H9 (cell line): ENCODE measurements at regions not wholly inside any gene's neighbourhood (a gene's known extent, or its start where the extent isn't known, plus 50 kb on each side); places are given as distances from the start of the nearest gene placed in this dataset.

ENCODE experiments used
- DNase-seq: peaks from one replicate; pipeline ENCODE4 v3.0.0-alpha.2; 2017
- H2AFZ ChIP-seq: one replicate; pipeline ENCODE4 v1.6.1; 2013; ENCODE audit warnings: mild to moderate bottlenecking, low read length, control low read depth, moderate library complexity
- H2AK5ac ChIP-seq: 2 replicates; pipeline ENCODE4 v1.6.1; 2013; ENCODE audit warnings: low read length, control low read depth, mixed read lengths; ENCODE audit not compliant: insufficient read length
- H2BK120ac ChIP-seq: one replicate; pipeline ENCODE4 v1.6.1; 2013; ENCODE audit warnings: low read depth, mild to moderate bottlenecking, low read length, control low read depth, inconsistent platforms; ENCODE audit not compliant: poor library complexity, severe bottlenecking
- H2BK12ac ChIP-seq: 2 replicates; pipeline ENCODE4 v1.6.1; 2013; ENCODE audit warnings: low read length, control low read depth, mixed read lengths, low read depth; ENCODE audit not compliant: insufficient read length
- H2BK15ac ChIP-seq: 2 replicates; pipeline ENCODE4 v1.6.1; 2013; ENCODE audit warnings: low read depth, low read length, control low read depth
- H2BK20ac ChIP-seq: one replicate; pipeline ENCODE4 v1.6.1; 2013; ENCODE audit warnings: low read depth, mild to moderate bottlenecking, low read length, control low read depth, inconsistent platforms; ENCODE audit not compliant: poor library complexity, severe bottlenecking
- H2BK5ac ChIP-seq: 2 replicates; pipeline ENCODE4 v1.6.1; 2013; ENCODE audit warnings: low read length, control low read depth, mixed read lengths; ENCODE audit not compliant: insufficient read length
- H3K14ac ChIP-seq: 2 replicates; pipeline ENCODE4 v1.6.1; 2013; ENCODE audit warnings: low read length, control low read depth; ENCODE audit not compliant: insufficient read depth
- H3K18ac ChIP-seq: 2 replicates; pipeline ENCODE4 v1.6.1; 2013; ENCODE audit warnings: low read depth, mild to moderate bottlenecking, mixed read lengths, low read length, control low read depth; ENCODE audit not compliant: insufficient read length
- H3K23ac ChIP-seq: 2 replicates; pipeline ENCODE4 v1.6.1; 2013; ENCODE audit warnings: low read length, control low read depth, mixed read lengths, low read depth; ENCODE audit not compliant: insufficient read length
- H3K23me2 ChIP-seq: 2 replicates; pipeline ENCODE4 v1.6.1; 2013; ENCODE audit warnings: low read depth, mild to moderate bottlenecking, mixed read lengths, low read length, control low read depth; ENCODE audit not compliant: insufficient read length, poor library complexity, severe bottlenecking
- H3K27ac ChIP-seq: 2 replicates; pipeline ENCODE4 v1.5.1; 2013; ENCODE audit warnings: low read length, control low read depth, mixed read lengths, low read depth; ENCODE audit not compliant: insufficient read length
- H3K27me3 ChIP-seq: 2 replicates; pipeline ENCODE4 v1.6.1; 2013; ENCODE audit warnings: low read length, control low read depth, inconsistent platforms; ENCODE audit not compliant: insufficient read depth
- H3K4ac ChIP-seq: 2 replicates; pipeline ENCODE4 v1.6.1; 2013; ENCODE audit warnings: low read depth, mild to moderate bottlenecking, control low read depth, inconsistent platforms, low read length, moderate library complexity
- H3K4me1 ChIP-seq: 2 replicates; pipeline ENCODE4 v1.6.1; 2013; ENCODE audit warnings: low read length, control low read depth, inconsistent platforms; ENCODE audit not compliant: insufficient read depth
- H3K4me2 ChIP-seq: 2 replicates; pipeline ENCODE4 v1.6.1; 2013; ENCODE audit warnings: low read length, control low read depth, mixed read lengths; ENCODE audit not compliant: insufficient read length, insufficient read depth
- H3K56ac ChIP-seq: 2 replicates; pipeline ENCODE4 v1.6.1; 2013; ENCODE audit warnings: low read depth, mild to moderate bottlenecking, mixed read lengths, low read length, control low read depth; ENCODE audit not compliant: insufficient read length
- H3K79me1 ChIP-seq: 2 replicates; pipeline ENCODE4 v1.6.1; 2013; ENCODE audit warnings: low read depth, mild to moderate bottlenecking, moderate library complexity, low read length, control low read depth, inconsistent platforms; ENCODE audit not compliant: insufficient read depth, poor library complexity, severe bottlenecking
- H3K79me2 ChIP-seq: 2 replicates; pipeline ENCODE4 v1.6.1; 2013; ENCODE audit warnings: low read length, control low read depth, inconsistent platforms; ENCODE audit not compliant: insufficient read depth
- H3K9ac ChIP-seq: 2 replicates; pipeline ENCODE4 v1.6.1; 2013; ENCODE audit warnings: low read length, control low read depth, mixed read lengths; ENCODE audit not compliant: insufficient read length; ENCODE audit errors: extremely low read depth
- H3K9me3 ChIP-seq: one replicate; pipeline ENCODE4 v1.6.1; 2013; ENCODE audit warnings: low read depth, low read length, inconsistent platforms; ENCODE audit not compliant: control insufficient read depth
- H3T11ph ChIP-seq: one replicate; pipeline ENCODE4 v1.6.1; 2013; ENCODE audit warnings: mild to moderate bottlenecking, low read length, control low read depth, inconsistent platforms
- H4K20me1 ChIP-seq: one replicate; pipeline ENCODE4 v1.6.1; 2013; ENCODE audit not compliant: control insufficient read depth, insufficient read length, insufficient read depth
- H4K5ac ChIP-seq: 2 replicates; pipeline ENCODE4 v1.6.1; 2013; ENCODE audit warnings: low read depth, mild to moderate bottlenecking, mixed read lengths, low read length, control low read depth; ENCODE audit not compliant: insufficient read length
- H4K8ac ChIP-seq: replicated peaks from 2 replicates; pipeline ENCODE4 v1.6.1; 2013; ENCODE audit warnings: low read length, control low read depth, mixed read lengths, low read depth; ENCODE audit not compliant: insufficient read length
- H4K91ac ChIP-seq: 2 replicates; pipeline ENCODE4 v1.6.1; 2013; ENCODE audit warnings: low read depth, mild to moderate bottlenecking, moderate library complexity, mixed read lengths, low read length, control low read depth; ENCODE audit not compliant: insufficient read length
- H3K27ac Mint-ChIP-seq, 3 experiments: 2 replicates in 2 of 3; 3 replicates in 1 of 3; pipeline ENCODE4 v1.8.0; 2020 to 2021; ENCODE audit warnings: mixed read lengths in 3 of 3, mild to moderate bottlenecking in 1 of 3, moderate library complexity in 1 of 3
- H3K27me3 Mint-ChIP-seq: 2 replicates; pipeline ENCODE4 v1.8.0; 2021; ENCODE audit warnings: low read depth, mild to moderate bottlenecking, moderate library complexity, mixed read lengths
- H3K36me3 Mint-ChIP-seq, 3 experiments: 2 replicates in 2 of 3; 3 replicates in 1 of 3; pipeline ENCODE4 v1.8.0; 2020 to 2021; ENCODE audit warnings: low read depth in 3 of 3, mixed read lengths in 3 of 3; ENCODE audit not compliant: insufficient read depth in 1 of 3
- H3K4me1 Mint-ChIP-seq, 2 experiments: 2 replicates each; pipeline ENCODE4 v1.8.0; 2020; ENCODE audit warnings: mixed read lengths in 2 of 2
- H3K4me3 Mint-ChIP-seq, 2 experiments: 2 replicates in 1 of 2; 3 replicates in 1 of 2; pipeline ENCODE4 v1.8.0; 2020 to 2021; ENCODE audit warnings: mild to moderate bottlenecking in 2 of 2, mixed read lengths in 2 of 2, moderate library complexity in 1 of 2
- H3K9me3 Mint-ChIP-seq, 2 experiments: 2 replicates in 1 of 2; 3 replicates in 1 of 2; pipeline ENCODE4 v1.8.0; 2020; ENCODE audit warnings: mild to moderate bottlenecking in 2 of 2, mixed read lengths in 2 of 2, moderate library complexity in 1 of 2
- WGBS: extraction: QIAGEN DNeasy Blood & Tissue Kit; methylation state at CpG from one replicate; pipeline ENCODE4 v1.1.7; 2013; ENCODE audit warnings: missing lambda C conversion rate, low lambda C conversion rate, mixed read lengths; ENCODE audit not compliant: insufficient read length; ENCODE audit errors: extremely low coverage; 5-methylcytosine and 5-hydroxymethylcytosine counted together
- TF ChIP-seq, protein P1 (sequence below): fragments of 200-600 bp; sonication (generic); conservative IDR thresholded peaks from 3 replicates; pipeline ENCODE4 v1.8.0; 2021; ENCODE audit warnings: antibody characterized with exemption, mild to moderate bottlenecking

DNA sequence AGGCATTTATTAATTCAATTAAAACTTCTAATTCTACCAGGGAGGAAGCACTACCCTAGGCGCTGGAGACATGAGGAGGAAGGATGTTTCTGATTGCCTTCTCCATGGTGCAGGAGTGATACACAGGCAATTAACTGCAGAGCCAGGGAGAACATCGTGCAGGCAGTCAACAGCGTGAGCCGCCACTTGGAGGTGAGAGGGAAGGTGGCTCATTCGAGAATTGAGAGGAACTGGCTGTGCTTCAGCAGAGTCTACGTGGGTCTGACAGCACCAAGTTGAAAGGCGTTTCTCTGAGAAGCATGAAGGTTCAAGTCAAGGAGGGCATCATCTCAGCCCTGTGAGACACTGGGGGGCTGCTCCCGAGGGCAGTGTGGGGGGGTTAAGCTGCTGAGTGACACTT is 388.7 kb upstream of the MYT1L start:
- Histone ChIP-seq H3K18ac (no peak overlapping the region), H4K5ac (no peak overlapping the region), H3K4me1 (no peaks in the 10 kb centered on the region), H3K79me2 (no peaks in the 10 kb centered on the region), H4K8ac (no peak overlapping the region), H4K20me1 (no peaks in the 10 kb centered on the region), H3K14ac (no peak overlapping the region), H3T11ph (no peak overlapping the region), H2BK20ac (no peak overlapping the region), H3K79me1 (no peaks in the 10 kb centered on the region), H2AFZ (no peak overlapping the region), H3K9ac (no peak overlapping the region), H2BK5ac (no peak overlapping the region), H3K27me3 (no peaks in the 10 kb centered on the region), H3K56ac (no peak overlapping the region), H3K4me2 (no peak overlapping the region), H2AK5ac (no peak overlapping the region), H2BK15ac (no peak overlapping the region), H3K23me2 (no peaks in the 10 kb centered on the region), H3K4ac (no peak overlapping the region), H3K27ac (no peak overlapping the region), H4K91ac (no peak overlapping the region), H2BK120ac (no peak overlapping the region), H3K9me3 (no peaks in the 10 kb centered on the region), H3K23ac (no peak overlapping the region), H2BK12ac (no peak overlapping the region)
- no CpG with 5 or more reads among the region's 8 CpGs for WGBS
- Mint-ChIP-seq H3K9me3 (peaks cover 0 to 3% of the 10 kb centered on the region in 2 experiments; a peak in 1 of 5 replicates), H3K27me3 (peaks cover 24% of the 10 kb centered on the region), H3K27ac (no peak overlapping the region), H3K4me3 (no peak overlapping the region), H3K4me1 (no peaks in the 10 kb centered on the region), H3K36me3 (no peaks in the 10 kb centered on the region; a peak in 1 of 7 replicates)
- DNase-seq, result no peak
- TF ChIP-seq, protein P1, sequence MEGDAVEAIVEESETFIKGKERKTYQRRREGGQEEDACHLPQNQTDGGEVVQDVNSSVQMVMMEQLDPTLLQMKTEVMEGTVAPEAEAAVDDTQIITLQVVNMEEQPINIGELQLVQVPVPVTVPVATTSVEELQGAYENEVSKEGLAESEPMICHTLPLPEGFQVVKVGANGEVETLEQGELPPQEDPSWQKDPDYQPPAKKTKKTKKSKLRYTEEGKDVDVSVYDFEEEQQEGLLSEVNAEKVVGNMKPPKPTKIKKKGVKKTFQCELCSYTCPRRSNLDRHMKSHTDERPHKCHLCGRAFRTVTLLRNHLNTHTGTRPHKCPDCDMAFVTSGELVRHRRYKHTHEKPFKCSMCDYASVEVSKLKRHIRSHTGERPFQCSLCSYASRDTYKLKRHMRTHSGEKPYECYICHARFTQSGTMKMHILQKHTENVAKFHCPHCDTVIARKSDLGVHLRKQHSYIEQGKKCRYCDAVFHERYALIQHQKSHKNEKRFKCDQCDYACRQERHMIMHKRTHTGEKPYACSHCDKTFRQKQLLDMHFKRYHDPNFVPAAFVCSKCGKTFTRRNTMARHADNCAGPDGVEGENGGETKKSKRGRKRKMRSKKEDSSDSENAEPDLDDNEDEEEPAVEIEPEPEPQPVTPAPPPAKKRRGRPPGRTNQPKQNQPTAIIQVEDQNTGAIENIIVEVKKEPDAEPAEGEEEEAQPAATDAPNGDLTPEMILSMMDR, result no peak
